ENCODE measurements at regions not wholly inside any gene's neighbourhood (a gene's known extent, or its start where the extent isn't known, plus 50 kb on each side); places are given as distances from the start of the nearest gene placed in this dataset.
A peak's percentile ranks its signal among the peaks of the same experiment; 100 is the strongest.

DNA sequence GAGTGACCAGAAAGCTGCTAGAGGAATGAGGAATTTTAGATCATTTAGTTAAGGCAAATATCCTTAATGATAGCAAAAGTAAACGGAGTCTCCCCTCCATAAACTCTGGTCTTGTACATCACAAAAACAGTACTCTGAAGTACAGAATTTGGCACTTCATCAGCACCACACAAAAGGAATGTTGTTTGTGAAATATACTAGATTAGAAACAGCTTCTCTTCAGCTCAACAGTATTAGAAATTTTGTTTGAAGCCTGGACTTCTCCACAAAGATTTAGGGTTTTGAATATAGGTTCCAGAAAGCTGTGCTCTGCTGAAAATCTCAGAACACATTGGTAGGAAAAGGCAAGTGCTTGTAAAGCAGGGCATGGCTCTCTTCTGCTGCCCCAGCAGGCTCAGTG, 135.1 kb upstream of the PTGFR start:
- DNase-seq (ENCODE audit: low read depth, low spot score) = no peak

- DNase-seq (ENCODE audit: low read depth, low spot score) = no peak
Measured at GRCh38 chr1:78358165-78358564, 132.6 kb upstream of the PTGFR start.

DNA sequence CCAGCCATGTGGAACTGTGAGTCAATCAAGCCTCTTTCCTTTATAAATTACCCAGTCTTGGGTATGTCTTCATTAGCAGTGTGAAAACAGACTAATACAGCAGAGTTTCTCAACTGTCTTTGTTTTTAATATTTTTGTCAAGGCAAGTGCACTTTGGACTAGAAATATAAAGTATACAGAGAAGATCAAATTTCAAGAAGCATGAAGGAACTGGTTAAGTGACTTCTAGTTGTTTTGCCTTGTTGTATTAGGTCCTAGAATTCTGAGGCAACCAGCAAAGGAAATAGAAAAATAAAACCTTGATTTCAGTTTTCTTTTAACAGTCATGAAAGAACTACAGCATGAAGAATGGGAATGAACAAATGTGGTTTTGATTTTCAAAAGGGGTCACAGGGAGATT, 131.1 kb upstream of the PTGFR start:
- DNase-seq (ENCODE audit: low read depth, low spot score) = no peak

DNA sequence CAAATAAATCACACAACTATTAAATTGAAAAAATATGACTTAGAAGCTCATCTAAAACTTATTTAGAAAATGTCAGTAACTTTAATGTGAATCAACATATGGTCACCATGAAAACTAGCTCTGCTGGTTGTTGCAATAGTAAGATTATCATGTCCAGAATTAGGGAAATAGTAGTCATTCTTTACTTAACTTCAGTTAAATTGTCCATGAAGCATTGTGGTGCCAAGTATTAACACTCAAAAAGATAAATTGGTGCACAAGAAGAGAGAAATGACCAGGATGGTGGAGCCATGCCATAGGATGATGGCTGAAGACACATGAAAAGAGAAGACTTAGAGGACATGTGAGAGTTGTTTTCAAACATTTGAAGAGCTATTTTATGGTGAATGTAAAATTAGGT, 130.2 kb upstream of the PTGFR start:
- no peak for DNase-seq (ENCODE audit: low read depth, low spot score)

DNA sequence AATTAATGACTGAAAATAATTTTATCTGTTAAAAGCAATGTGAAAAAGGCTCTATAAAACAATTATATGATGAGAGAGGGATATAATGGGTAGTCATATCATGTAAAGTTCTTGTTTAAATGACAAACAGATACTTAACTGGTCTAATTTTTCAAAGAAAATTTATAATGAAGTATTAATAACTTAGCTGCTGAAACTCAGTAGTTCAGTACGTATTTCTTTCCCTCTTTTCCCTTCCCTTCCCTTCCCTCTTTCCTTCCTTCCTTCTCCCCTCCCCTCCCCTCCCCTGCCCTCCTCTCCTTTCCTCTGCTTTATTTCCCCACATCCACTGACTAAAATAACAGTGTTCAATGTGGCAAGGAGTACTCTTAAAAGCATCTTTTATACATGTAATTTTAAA, 123.1 kb upstream of the PTGFR start:
- no peak for DNase-seq (ENCODE audit: low read depth, low spot score)

DNA sequence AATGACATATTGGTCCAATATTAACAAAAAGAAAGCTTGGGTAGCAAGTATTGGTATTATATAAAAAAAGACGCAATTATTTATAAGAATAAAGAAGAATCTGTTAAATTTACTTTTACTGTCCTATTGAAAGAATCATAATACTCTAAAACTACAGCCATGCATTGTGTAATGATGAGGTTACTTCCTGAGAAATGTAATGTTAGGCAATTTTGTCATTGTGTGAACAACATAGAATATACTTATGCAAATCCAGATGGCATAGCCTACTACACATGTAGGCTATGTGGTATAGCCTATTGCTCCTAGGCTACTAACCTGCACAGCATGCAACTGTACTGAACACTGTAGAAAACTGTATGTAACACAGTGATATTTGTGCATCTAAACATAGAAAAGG, 121.2 kb upstream of the PTGFR start:
- DNase-seq (ENCODE audit: low read depth, low spot score) = no peak

DNA sequence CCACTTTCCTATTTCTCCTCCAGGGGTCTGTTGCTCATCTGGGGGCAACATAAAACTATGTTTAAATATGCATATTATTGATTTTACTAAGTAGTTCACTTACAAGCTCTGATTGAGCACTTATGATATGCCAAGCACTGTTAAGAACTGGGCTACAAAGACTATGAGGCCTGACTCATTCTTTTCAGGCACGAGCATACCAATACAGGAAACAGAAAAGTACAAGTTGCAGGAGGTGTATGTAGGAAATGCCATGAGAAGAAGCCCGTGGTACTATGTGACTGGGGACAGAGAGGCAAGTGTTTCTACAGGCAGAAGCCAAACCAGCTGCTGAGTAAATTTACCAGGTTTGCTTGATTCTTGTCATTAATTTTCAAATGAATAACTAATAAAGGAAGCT, 120.4 kb upstream of the PTGFR start:
- DNase-seq (ENCODE audit: low read depth, low spot score) = peak; percentile 13

GRCh38 chr1:78370779-78371482, 119.8 kb upstream of the PTGFR start:
- no peak for DNase-seq (ENCODE audit: low read depth, low spot score)

DNA sequence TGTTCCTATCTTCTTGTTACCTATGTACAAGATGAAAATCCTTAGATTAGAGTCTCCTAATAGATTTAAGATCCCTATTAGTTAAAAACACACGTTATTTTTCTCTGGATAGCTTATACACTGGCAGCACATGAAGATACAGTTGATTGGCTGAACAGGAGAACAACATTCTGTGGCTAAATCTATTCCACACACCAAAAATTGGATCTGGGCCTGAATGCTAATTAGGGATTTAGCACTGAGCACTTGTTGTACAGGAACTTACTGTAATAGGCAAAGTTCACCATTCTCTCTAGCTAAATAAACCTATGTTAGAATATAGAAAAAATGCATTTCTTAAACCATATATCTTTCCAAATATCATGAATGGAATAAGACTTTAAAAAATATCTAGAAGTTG, 117.1 kb upstream of the PTGFR start:
- DNase-seq (ENCODE audit: low read depth, low spot score) = no peak

DNA sequence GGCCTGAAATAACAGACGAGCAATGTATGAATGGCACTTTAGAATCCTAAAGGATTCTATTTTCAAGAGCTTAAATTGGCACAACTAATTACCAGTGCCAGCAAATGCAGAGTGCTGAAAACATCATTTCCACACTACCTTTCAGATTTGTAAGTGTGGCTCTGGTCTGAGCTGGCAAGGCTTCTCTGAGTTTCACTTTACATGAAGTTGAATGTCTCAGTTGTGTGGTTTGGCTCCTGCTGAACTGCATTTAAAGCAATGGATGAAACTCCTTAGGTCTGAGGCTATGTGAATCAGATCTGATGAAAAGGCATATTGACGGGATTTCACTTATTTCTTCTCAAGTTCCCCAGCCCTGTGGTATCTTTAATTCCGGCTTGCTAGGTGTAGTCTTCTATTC, 114.8 kb upstream of the PTGFR start:
- DNase-seq (ENCODE audit: low read depth, low spot score) = no peak

DNA sequence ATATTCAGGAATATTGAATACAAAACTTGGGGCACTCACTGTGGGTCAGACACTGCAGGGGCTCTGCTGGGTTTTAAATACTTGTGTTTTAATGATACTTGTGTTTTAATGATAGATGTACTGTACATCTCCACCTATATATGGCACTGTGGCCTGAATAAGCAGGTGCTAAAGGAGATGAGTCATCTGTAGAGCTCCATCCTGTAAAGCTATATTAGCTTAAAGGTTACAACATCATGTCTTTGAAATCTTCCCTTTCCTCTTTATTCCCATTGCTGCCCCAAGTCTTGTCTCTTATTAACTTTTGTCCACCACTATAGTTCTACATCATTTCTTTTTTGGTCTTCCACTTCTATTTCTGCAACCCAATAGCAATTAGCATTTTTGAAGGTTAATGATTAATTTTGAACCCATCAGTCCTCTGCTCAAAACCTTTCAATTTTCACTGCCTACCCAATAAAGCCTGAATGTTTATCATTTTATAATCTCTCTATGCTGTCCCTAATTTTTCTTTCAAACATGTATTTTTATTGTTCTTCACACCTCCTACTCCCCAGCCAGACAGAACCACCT, 113.3 kb upstream of the PTGFR start:
- DNase-seq (ENCODE audit: low read depth, low spot score) = no peak

DNA sequence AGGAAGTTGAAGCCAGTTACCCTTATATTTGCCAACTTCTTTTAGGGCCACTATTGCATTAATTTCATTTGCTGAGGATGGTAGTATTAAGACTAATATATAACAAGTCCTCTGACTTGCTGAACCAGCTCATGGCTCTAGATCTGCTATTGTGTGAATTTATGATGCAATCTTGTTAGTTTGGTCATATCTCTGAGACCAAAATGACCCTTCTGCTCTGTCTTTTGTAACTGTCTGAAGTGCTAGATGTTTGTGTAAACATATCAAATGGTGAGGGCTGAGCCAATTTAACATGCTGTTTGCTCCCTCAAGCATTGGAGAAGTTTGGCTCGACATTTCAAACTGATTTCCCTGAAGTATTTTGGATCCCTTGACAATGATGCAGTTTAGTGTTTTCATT, 106.9 kb upstream of the PTGFR start:
- DNase-seq (ENCODE audit: low read depth, low spot score) = no peak

DNA sequence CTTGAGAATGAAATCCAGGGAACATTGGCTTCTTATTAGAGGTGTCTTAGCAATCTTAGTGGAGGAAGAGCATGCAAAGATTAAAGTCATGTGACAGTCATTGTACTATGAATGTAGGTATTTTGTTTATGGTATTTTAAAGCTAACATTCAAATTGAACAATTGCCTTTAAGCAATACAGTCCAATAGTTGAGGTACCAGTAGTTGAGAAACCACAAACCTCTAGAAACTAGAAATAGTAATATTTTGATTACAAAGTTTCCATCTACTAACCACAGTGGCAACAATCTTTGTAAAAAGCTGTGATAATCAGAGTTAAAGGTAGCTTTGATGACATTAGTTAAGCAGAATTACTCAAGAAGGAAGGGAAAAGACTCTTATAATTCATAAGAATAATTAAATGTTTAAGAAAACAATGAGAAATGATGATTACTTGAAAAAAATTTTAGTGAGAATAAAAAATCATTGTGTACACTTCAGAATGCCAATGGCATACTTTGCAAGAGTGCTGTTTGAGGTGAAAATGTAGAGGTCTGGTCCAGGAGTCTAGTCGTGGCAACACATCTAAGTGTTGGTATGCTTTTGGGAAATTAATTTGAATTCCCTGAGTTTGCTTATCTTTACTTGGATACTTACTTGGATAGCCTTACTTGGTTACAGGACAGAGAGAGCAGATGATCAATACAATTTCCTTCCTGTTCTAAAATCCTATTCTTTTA, 104.9 kb upstream of the PTGFR start:
- no peak for DNase-seq (ENCODE audit: low read depth, low spot score)

DNA sequence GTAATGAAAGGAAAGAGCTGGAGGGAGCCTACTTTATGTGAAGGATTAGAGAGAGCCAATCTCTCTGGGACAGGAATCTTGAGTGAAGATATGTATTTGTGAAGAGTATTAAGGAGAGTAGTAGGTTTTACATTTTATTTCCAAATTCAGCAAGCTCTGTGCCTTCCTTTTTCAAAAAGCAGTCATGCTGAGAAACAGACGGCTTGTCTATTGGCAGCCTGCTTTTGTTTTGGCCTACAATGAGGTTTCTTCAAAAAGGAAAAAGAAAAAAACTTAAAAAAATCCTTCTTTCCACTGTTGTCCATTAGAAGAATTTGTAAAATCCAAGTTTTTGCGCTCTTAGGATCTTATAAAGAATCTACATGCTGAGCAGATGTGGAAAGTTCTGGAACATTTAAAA, 103.6 kb upstream of the PTGFR start:
- DNase-seq (ENCODE audit: low read depth, low spot score) = no peak

- no peak for DNase-seq (ENCODE audit: low read depth, low spot score)
Measured at GRCh38 chr1:78387871-78388270, 102.9 kb upstream of the PTGFR start.

GRCh38 chr1:78388275-78388674, 102.5 kb upstream of the PTGFR start:
- no peak for DNase-seq (ENCODE audit: low read depth, low spot score)

DNA sequence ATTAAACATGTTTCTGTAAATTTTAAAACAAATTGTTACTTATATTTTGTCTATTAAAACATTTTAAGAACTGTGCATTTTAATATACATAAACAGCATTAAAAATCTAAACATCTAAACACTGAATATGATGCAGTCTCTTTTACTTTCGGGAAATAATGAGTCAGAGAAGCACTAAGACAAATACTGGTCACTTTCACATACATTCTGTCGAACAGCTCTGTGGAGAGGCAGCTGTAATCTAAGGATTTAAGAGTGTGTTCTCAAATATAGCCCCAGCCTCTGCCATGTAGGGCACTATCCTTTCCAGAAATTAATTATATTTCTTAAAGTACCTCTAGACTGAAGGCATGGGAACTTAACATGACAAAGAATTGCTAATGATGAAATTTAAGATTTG, 89.6 kb upstream of the PTGFR start:
- no peak for DNase-seq (ENCODE audit: low read depth, low spot score)

GRCh38 chr1:78408192-78408591, 82.6 kb upstream of the PTGFR start:
- no peak for DNase-seq (ENCODE audit: low read depth, low spot score)

DNA sequence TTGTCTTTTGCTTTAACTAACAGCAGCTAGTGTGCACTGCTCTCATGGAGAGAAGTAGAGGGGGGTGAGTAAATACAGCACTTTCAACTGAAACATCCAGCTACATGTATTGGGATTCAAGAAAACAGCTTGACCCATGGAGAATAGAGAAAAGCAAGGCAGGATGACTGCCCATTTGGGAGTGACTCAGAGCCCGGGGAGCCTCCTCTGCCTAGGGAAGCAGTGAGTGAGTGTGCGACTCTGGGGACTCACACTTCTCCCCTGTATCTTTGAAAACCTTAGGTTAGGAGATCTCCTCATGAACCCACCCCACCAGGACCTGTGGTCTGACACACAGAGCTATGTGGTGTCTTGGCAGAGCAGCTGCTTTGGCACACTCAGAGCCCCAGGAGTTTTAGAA, 82.0 kb upstream of the PTGFR start:
- DNase-seq (ENCODE audit: low read depth, low spot score) = no peak

DNA sequence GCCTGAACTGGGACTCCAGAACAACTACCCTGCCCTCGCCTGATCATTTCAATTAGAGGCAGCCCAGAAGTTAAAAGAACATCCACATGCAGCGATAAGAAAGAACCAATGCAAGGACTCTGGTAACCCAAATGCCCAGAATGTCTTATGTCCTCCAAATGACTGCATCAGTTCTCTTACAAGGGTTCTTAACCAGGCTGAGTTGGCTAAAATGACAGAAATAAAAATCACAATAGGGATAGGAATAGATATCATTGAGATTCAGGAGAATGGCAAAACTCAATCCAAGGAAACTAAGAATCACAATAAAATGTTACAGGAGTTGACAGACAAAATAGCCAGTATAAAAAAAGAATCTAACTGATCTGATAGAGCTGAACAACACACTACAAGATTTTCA, 80.1 kb upstream of the PTGFR start:
- DNase-seq (ENCODE audit: low read depth, low spot score) = no peak

- DNase-seq (ENCODE audit: low read depth, low spot score) = no peak
Measured at GRCh38 chr1:78411707-78412106, 79.1 kb upstream of the PTGFR start.

DNA sequence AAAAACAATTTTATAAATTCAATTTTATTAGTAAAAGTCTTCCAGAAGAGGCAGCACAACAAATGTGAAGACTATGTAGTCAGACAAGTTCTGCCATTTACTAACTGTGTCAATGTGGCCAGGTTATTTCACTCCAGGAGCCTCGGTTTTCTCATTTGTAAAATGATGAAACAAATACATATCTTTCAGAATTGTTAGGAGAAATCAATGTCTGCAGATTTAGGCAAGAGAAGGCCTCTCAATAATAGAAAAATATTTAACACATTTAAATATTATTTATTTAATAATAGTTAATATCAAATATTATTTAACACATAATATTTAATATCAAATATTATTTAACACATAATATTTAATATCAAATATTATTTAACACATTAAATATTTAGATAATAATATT, 75.6 kb upstream of the PTGFR start:
- no peak for DNase-seq (ENCODE audit: low read depth, low spot score)

- no peak for DNase-seq (ENCODE audit: low read depth, low spot score)
Measured at GRCh38 chr1:78419309-78419708, 71.5 kb upstream of the PTGFR start.
